ENCODE measurements at regions not wholly inside any gene's neighbourhood (a gene's known extent, or its start where the extent isn't known, plus 50 kb on each side); places are given as distances from the start of the nearest gene placed in this dataset.
"Not testable (repeated sequence)": the region's sequence is repeated elsewhere in the genome, so short reads cannot be mapped to it uniquely, and the experiment has no call there.

- DNase-seq (ENCODE audit: low read depth) = no peak
- H3K4me3 ChIP-seq (ENCODE audit: low read depth, low read length) = no peak overlapping the region
- TF ChIP-seq CTCF (IDR thresholded peaks at IDR 0.05; ENCODE audit: low read depth, low read length, missing control alignments) = no peak
Measured at GRCh38 chr2:104975851-104976250, 62.0 kb upstream of the MRPS9 start.

- peak; percentile 67 for DNase-seq (ENCODE audit: low read depth)
- no peak overlapping the region; the same call in 1 of the 2 replicates for H3K4me3 ChIP-seq (ENCODE audit: low read depth, low read length)
- peak; percentile 75 for TF ChIP-seq CTCF (IDR thresholded peaks at IDR 0.05; ENCODE audit: low read depth, low read length, missing control alignments)
Measured at GRCh38 chr2:104976603-104977120, 61.2 kb upstream of the MRPS9 start.

- no peak overlapping the region for H3K4me3 ChIP-seq (ENCODE audit: low read depth, low read length)
- no peak for TF ChIP-seq CTCF (IDR thresholded peaks at IDR 0.05; ENCODE audit: low read depth, low read length, missing control alignments)
- DNase-seq (ENCODE audit: low read depth) = no peak
Measured at GRCh38 chr2:104977958-104978357, 59.9 kb upstream of the MRPS9 start.

GRCh38 chr2:104979786-104980185, 58.1 kb upstream of the MRPS9 start:
- not testable (repeated sequence) for H3K4me3 ChIP-seq (ENCODE audit: low read depth, low read length); DNase-seq (ENCODE audit: low read depth)

GRCh38 chr2:104982111-104982510, 55.8 kb upstream of the MRPS9 start:
- TF ChIP-seq CTCF (IDR thresholded peaks at IDR 0.05; ENCODE audit: low read depth, low read length, missing control alignments) = no peak
- no peak for DNase-seq (ENCODE audit: low read depth)
- no peak overlapping the region for H3K4me3 ChIP-seq (ENCODE audit: low read depth, low read length)

Data from GM12864 (cell line).